ENCODE measurements at regions not wholly inside any gene's neighbourhood (a gene's known extent, or its start where the extent isn't known, plus 50 kb on each side); places are given as distances from the start of the nearest gene placed in this dataset.

DNA sequence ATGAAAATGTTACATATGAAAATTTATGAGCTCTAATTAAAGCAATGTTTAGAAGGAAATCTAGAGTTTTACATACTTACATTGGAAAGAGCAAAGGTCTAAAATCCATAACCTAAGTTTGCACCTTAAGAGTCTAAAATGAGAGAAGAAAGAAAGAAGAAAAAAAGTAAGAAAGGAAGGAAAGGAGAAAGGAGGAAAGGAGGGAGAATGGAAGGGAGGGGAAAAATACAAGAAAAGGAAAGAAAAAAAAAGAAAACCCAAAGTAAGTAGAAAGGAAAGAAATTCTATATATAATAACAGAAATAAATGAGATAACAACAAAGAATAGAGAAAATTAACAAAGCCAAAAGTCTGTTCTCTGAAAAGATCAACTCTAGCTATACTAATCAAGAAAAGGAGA lies 122.6 kb downstream of the BCL2L11 start:
- no peak overlapping the region for H2BK20ac ChIP-seq (ENCODE audit: low read depth, low read length, poor library complexity, severe bottlenecking)
- no peak overlapping the region for H3K23ac ChIP-seq (ENCODE audit: insufficient read length, low read depth, low read length)
- no peak overlapping the region for H3K56ac ChIP-seq (ENCODE audit: insufficient read length, low read depth, low read length)
- no peak overlapping the region for H4K91ac ChIP-seq (ENCODE audit: insufficient read length, low read depth, low read length)
- DNase-seq: no peak
- H3K27ac ChIP-seq (ENCODE audit: insufficient read length, low read depth, low read length): no peak overlapping the region
- H3K27ac Mint-ChIP-seq: no peak overlapping the region
- no peaks in the 10 kb centered on the region for H3K79me1 ChIP-seq (ENCODE audit: insufficient read depth, low read depth, low read length, poor library complexity, severe bottlenecking)
- no peak overlapping the region for H3K14ac ChIP-seq (ENCODE audit: insufficient read depth, low read length)
- no peak overlapping the region for H2BK15ac ChIP-seq (ENCODE audit: low read depth, low read length)
- H3K9me3 ChIP-seq (ENCODE audit: control insufficient read depth, low read depth, low read length): no peaks in the 10 kb centered on the region
- no peak overlapping the region for H2BK5ac ChIP-seq (ENCODE audit: insufficient read length, low read length)
- no peaks in the 10 kb centered on the region for H3K27me3 ChIP-seq (ENCODE audit: insufficient read depth, low read length)
- no peak overlapping the region for H3K18ac ChIP-seq (ENCODE audit: insufficient read length, low read depth, low read length)
- no peak overlapping the region for H4K5ac ChIP-seq (ENCODE audit: insufficient read length, low read depth, low read length)
- TF ChIP-seq, protein P1, sequence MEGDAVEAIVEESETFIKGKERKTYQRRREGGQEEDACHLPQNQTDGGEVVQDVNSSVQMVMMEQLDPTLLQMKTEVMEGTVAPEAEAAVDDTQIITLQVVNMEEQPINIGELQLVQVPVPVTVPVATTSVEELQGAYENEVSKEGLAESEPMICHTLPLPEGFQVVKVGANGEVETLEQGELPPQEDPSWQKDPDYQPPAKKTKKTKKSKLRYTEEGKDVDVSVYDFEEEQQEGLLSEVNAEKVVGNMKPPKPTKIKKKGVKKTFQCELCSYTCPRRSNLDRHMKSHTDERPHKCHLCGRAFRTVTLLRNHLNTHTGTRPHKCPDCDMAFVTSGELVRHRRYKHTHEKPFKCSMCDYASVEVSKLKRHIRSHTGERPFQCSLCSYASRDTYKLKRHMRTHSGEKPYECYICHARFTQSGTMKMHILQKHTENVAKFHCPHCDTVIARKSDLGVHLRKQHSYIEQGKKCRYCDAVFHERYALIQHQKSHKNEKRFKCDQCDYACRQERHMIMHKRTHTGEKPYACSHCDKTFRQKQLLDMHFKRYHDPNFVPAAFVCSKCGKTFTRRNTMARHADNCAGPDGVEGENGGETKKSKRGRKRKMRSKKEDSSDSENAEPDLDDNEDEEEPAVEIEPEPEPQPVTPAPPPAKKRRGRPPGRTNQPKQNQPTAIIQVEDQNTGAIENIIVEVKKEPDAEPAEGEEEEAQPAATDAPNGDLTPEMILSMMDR (conservative IDR thresholded peaks at IDR 0.05): no peak
- H3K9ac ChIP-seq (ENCODE audit: extremely low read depth, insufficient read length, low read length): no peak overlapping the region
- H3T11ph ChIP-seq (ENCODE audit: low read length): no peak overlapping the region
- no peak overlapping the region for H3K4me3 Mint-ChIP-seq
- no peaks in the 10 kb centered on the region for H3K23me2 ChIP-seq (ENCODE audit: insufficient read length, low read depth, low read length, poor library complexity, severe bottlenecking)
- H2BK12ac ChIP-seq (ENCODE audit: insufficient read length, low read depth, low read length): no peak overlapping the region
- H2AFZ ChIP-seq (ENCODE audit: low read length): no peak overlapping the region
- H3K4me1 Mint-ChIP-seq: no peaks in the 10 kb centered on the region
- no peak overlapping the region for H4K8ac ChIP-seq (replicated peaks; ENCODE audit: insufficient read length, low read depth, low read length)
- no peaks in the 10 kb centered on the region; the same call in 1 of the 2 replicates for H3K27me3 Mint-ChIP-seq (ENCODE audit: low read depth)
- no peak overlapping the region for H2BK120ac ChIP-seq (ENCODE audit: low read depth, low read length, poor library complexity, severe bottlenecking)
- H2AK5ac ChIP-seq (ENCODE audit: insufficient read length, low read length): no peak overlapping the region
- no peaks in the 10 kb centered on the region for H3K79me2 ChIP-seq (ENCODE audit: insufficient read depth, low read length)
- H4K20me1 ChIP-seq (ENCODE audit: control insufficient read depth, insufficient read depth, insufficient read length): no peaks in the 10 kb centered on the region
- H3K9me3 Mint-ChIP-seq: no peaks in the 10 kb centered on the region
- H3K4ac ChIP-seq (ENCODE audit: low read depth, low read length): no peak overlapping the region
- H3K4me2 ChIP-seq (ENCODE audit: insufficient read depth, insufficient read length, low read length): no peak overlapping the region
- no peaks in the 10 kb centered on the region for H3K36me3 Mint-ChIP-seq (ENCODE audit: insufficient read depth in 1 of 3, low read depth in 3 of 3)
- no peaks in the 10 kb centered on the region for H3K4me1 ChIP-seq (ENCODE audit: insufficient read depth, low read length)

Measured in H9 (cell line).